Peyer's patch (tissue), 4 donors: ENCODE measurements at regions not wholly inside any gene's neighbourhood (a gene's known extent, or its start where the extent isn't known, plus 50 kb on each side); places are given as distances from the start of the nearest gene placed in this dataset.

Source experiments
- DNase-seq, 3 donors: peaks; one replicate each; pipeline ENCODE4 v3.0.0-alpha.2; 2017 to 2019
- H3K27ac ChIP-seq, 4 donors: fragments of 200-600 bp; sonication (generic); one replicate each; pipeline ENCODE4 v1.5.1; 2016 to 2019
- H3K27me3 ChIP-seq, 2 donors: fragments of 200-600 bp; sonication (generic); one replicate each; pipeline ENCODE4 v1.5.1; 2019
- H3K36me3 ChIP-seq, 3 donors: fragments of 200-600 bp; sonication (generic); one replicate each; pipeline ENCODE4 v1.5.1; 2016 to 2019
- H3K4me1 ChIP-seq, 4 donors: fragments of 200-600 bp; sonication (generic); one replicate each; pipeline ENCODE4 v1.5.1; 2016 to 2019
- H3K4me3 ChIP-seq, 4 donors: fragments of 200-600 bp; sonication (generic); 1 replicate in 3 of 4; 2 replicates in 1 of 4; pipeline ENCODE4 v1.5.1; 2016 to 2019; ENCODE audit warnings: mild to moderate bottlenecking in 1 of 4
- H3K9me3 ChIP-seq, 4 donors: fragments of 200-600 bp; sonication (generic); one replicate each; pipeline ENCODE4 v1.5.1; 2016 to 2019; ENCODE audit warnings: mild to moderate bottlenecking in 1 of 4
- CTCF ChIP-seq, 6 experiments: fragments of 450-650 bp in 4 of 6; fragments of 200-600 bp in 2 of 6; sonication (generic) in 1 of 6; IDR thresholded peaks; one replicate each; pipeline ENCODE4 v1.5.1; 2017 to 2019; ENCODE audit warnings: antibody characterized with exemption in 6 of 6, mild to moderate bottlenecking in 3 of 6, moderate library complexity in 1 of 6
- POLR2A ChIP-seq, 2 donors: fragments of 450-650 bp; IDR thresholded peaks; one replicate each; pipeline ENCODE4 v1.5.1; 2017; ENCODE audit warnings: antibody characterized with exemption in 2 of 2, mild to moderate bottlenecking in 2 of 2, moderate library complexity in 2 of 2

GRCh38 chr4:173801361-173801760 is 271.3 kb upstream of the HAND2 start:
- H3K4me3 ChIP-seq, result no peak overlapping the region
- no peak for TF ChIP-seq CTCF (IDR thresholded peaks at IDR 0.05)
- no peak for DNase-seq
- no peaks in the 10 kb centered on the region for H3K36me3 ChIP-seq
- no peaks in the 10 kb centered on the region for H3K9me3 ChIP-seq
- H3K27ac ChIP-seq, result no peak overlapping the region
- no peaks in the 10 kb centered on the region for H3K4me1 ChIP-seq
- H3K27me3 ChIP-seq, result no peaks in the 10 kb centered on the region

DNA sequence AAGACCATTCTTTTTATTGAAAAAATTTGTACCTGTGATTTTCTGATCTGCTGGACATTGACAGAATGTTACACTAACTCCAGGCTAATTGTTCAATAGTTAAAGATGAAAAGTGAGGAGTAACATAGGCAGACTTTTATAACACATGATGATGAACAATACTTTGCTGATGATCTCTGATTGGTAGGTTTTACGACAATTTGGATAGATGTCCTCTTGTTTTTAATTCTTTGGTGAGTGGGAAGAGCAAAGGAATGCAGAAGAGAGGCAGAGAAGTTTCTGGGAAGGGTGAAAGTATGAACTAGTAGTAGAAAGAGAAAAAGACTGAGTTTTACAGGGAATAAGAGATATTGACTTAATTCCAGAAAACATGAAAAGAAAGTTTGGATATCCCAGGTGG is 267.3 kb upstream of the HAND2 start:
- H3K4me3 ChIP-seq, result no peak overlapping the region
- H3K27me3 ChIP-seq, result no peaks in the 10 kb centered on the region
- H3K36me3 ChIP-seq, result no peaks in the 10 kb centered on the region
- H3K4me1 ChIP-seq, result no peaks in the 10 kb centered on the region
- H3K9me3 ChIP-seq, result no peaks in the 10 kb centered on the region
- no peak overlapping the region for H3K27ac ChIP-seq
- DNase-seq, result no peak
- TF ChIP-seq CTCF (IDR thresholded peaks at IDR 0.05), result no peak
- no peak for TF ChIP-seq POLR2A (IDR thresholded peaks at IDR 0.05)

DNA sequence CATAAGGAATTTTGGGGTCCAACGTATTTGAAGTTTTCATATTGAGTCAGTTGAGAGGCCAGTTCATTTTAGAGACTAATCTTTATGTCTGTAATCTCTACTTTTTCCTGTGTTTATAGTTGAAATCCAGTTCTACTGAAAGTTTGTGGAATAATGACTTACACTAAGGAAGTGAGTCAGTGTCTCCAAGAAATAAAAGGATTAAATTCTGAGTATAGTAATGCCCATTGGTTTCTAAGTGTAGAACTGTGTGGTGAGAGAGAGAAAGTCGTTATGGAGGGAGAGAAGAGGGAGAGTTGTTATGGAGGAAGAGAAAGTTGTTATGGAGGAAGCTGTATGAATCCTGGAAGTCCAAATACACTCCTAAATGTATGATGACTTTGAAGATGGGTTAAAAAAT is 264.6 kb upstream of the HAND2 start:
- Histone ChIP-seq H3K27ac (no peak overlapping the region), H3K27me3 (no peaks in the 10 kb centered on the region), H3K4me3 (no peak overlapping the region), H3K9me3 (no peaks in the 10 kb centered on the region), H3K4me1 (no peaks in the 10 kb centered on the region), H3K36me3 (no peaks in the 10 kb centered on the region)
- DNase-seq, result no peak
- no peak for TF ChIP-seq CTCF (IDR thresholded peaks at IDR 0.05)
- TF ChIP-seq POLR2A (IDR thresholded peaks at IDR 0.05), result no peak

- Histone ChIP-seq H3K27ac (no peak overlapping the region), H3K27me3 (no peaks in the 10 kb centered on the region), H3K4me3 (no peak overlapping the region), H3K4me1 (no peaks in the 10 kb centered on the region), H3K9me3 (no peaks in the 10 kb centered on the region), H3K36me3 (no peaks in the 10 kb centered on the region)
- TF ChIP-seq POLR2A (IDR thresholded peaks at IDR 0.05) (no peak), CTCF (IDR thresholded peaks at IDR 0.05) (no peak)
- DNase-seq, result no peak
Measured at GRCh38 chr4:173793937-173794510, 264.0 kb upstream of the HAND2 start.

DNA sequence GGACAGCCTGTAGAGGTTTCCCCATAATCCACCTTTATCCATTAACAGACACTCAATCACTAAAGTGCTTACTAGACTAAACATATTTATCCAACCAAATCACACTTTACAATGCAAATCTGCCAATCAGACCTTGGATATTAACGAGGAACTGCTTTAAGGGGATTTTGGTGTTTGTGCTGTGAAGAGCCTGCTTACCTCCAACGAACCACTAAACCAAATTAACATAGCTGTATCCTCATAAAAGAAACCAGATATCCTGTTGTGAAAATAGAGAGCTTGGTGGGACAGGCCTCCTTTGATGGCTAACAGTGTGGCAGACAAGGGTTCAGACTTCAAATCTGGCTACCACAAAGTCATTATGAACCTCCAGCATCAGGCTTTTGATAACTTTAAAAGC is 252.6 kb upstream of the HAND2 start:
- TF ChIP-seq CTCF (IDR thresholded peaks at IDR 0.05), result no peak
- TF ChIP-seq POLR2A (IDR thresholded peaks at IDR 0.05), result no peak
- Histone ChIP-seq H3K4me1 (no peaks in the 10 kb centered on the region), H3K27me3 (no peaks in the 10 kb centered on the region), H3K27ac (no peak overlapping the region), H3K9me3 (no peaks in the 10 kb centered on the region), H3K4me3 (no peak overlapping the region), H3K36me3 (no peaks in the 10 kb centered on the region)
- no peak for DNase-seq

DNA sequence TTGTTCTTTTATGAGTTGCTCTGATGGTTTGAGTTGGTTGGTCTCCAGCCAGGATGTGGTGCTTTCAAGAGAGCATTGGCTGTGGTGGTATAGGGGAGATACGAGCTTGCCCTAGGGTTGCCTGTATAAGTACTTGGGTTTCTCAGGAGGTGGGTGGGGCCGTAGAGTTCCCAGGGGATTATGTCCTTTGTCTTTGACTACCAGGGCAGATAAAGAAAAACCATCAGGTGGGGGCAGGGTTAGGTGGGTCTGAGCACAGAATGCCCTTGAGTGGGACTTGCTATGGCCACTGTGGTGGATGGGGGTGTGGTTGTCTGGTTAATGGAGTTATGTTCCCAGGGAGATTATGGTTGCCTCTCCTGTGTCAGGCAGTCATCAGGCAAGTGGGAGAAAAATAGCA is 247.9 kb upstream of the HAND2 start:
- TF ChIP-seq POLR2A (IDR thresholded peaks at IDR 0.05) (no peak), CTCF (IDR thresholded peaks at IDR 0.05) (no peak)
- Histone ChIP-seq H3K27me3 (no peaks in the 10 kb centered on the region), H3K4me3 (no peak overlapping the region), H3K27ac (no peak overlapping the region), H3K4me1 (no peaks in the 10 kb centered on the region), H3K9me3 (no peaks in the 10 kb centered on the region), H3K36me3 (no peaks in the 10 kb centered on the region)
- DNase-seq, result no peak
